HEK293 (cell line): ENCODE measurements at regions not wholly inside any gene's neighbourhood (a gene's known extent, or its start where the extent isn't known, plus 50 kb on each side); places are given as distances from the start of the nearest gene placed in this dataset.

Experiments used
- ZNF664 ChIP-seq: fragments of 450-650 bp; formaldehyde crosslinking; IDR thresholded peaks from 2 replicates; pipeline ENCODE4 v1.5.1; 2016; ENCODE audit warnings: missing biosample characterization, missing genetic modification characterization
- TF ChIP-seq, protein P1 (sequence below): fragments of 450-650 bp; formaldehyde crosslinking; IDR thresholded peaks from 2 replicates; pipeline ENCODE4 v1.5.1; 2016; ENCODE audit warnings: missing biosample characterization, missing genetic modification characterization

DNA sequence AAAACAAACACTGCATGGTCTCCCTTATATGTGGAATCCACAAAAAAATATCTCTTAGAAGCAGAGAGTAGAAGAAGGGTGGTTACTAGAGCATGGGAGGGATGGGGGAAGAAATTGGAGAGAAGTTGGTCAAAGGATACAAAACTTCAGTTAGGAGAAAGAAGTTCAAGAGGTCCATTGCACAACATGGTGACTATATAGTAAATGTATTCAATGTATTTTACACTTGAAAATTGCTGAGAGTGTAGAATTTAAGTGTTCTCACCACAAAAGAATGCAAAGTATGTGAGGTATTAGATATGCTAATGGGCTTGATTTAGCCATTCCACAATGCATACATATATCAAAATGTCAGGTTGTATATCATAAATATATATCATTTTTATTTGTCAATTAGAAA is 232.0 kb upstream of the CELF2 start:
- no peak for TF ChIP-seq ZNF664 (tag by site-specific recombination)
- TF ChIP-seq, protein P1, sequence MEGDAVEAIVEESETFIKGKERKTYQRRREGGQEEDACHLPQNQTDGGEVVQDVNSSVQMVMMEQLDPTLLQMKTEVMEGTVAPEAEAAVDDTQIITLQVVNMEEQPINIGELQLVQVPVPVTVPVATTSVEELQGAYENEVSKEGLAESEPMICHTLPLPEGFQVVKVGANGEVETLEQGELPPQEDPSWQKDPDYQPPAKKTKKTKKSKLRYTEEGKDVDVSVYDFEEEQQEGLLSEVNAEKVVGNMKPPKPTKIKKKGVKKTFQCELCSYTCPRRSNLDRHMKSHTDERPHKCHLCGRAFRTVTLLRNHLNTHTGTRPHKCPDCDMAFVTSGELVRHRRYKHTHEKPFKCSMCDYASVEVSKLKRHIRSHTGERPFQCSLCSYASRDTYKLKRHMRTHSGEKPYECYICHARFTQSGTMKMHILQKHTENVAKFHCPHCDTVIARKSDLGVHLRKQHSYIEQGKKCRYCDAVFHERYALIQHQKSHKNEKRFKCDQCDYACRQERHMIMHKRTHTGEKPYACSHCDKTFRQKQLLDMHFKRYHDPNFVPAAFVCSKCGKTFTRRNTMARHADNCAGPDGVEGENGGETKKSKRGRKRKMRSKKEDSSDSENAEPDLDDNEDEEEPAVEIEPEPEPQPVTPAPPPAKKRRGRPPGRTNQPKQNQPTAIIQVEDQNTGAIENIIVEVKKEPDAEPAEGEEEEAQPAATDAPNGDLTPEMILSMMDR = no peak
